T-cell (primary cell): ENCODE measurements at regions not wholly inside any gene's neighbourhood (a gene's known extent, or its start where the extent isn't known, plus 50 kb on each side); places are given as distances from the start of the nearest gene placed in this dataset.

ENCODE experiments used
- ATAC-seq, 4 experiments: fragments of 200-7000 bp in 3 of 4; fragments of 150-1000 bp in 1 of 4; cut with Tn5 transposase; replicated peaks in 1 of 4; 1 replicate in 3 of 4; 2 replicates in 1 of 4; pipeline ENCODE4 v1.10.0; 2021; ENCODE audit warnings: moderate library complexity in 3 of 4, mild to moderate bottlenecking in 2 of 4, moderate number of reproducible peaks in 1 of 4
- CTCF ChIA-PET, 2 donors: fragments of 300-600 bp; sonication (Branson Sonifier 250); formaldehyde crosslinking; loops; one replicate each; lab custom pipeline; 2022; ENCODE audit warnings: antibody characterized with exemption in 2 of 2; lab: Charles Lee
- POLR2A ChIA-PET, 2 donors: fragments of 300-600 bp; sonication (Branson Sonifier 250); formaldehyde crosslinking; loops; one replicate each; lab custom pipeline; 2022; ENCODE audit warnings: antibody characterized with exemption in 2 of 2; lab: Charles Lee
- DNase-seq, 35 experiments: peaks; one replicate each; pipeline versions ENCODE4 v3.0.0 to v3.0.0-alpha.2; 2013 to 2023
- H3K27ac ChIP-seq: one replicate; pipeline ENCODE4 v1.5.1; 2013; ENCODE audit warnings: low read length
- H3K27me3 ChIP-seq, 2 experiments: replicated peaks in 1 of 2; 1 replicate in 1 of 2; 2 replicates in 1 of 2; pipeline versions ENCODE4 v1.6.1 to v1.7.0; 2013; ENCODE audit warnings: low read length in 1 of 2, mixed read lengths in 1 of 2; ENCODE audit not compliant: control insufficient read depth in 2 of 2, insufficient read depth in 2 of 2; ENCODE audit errors: extremely low read depth in 1 of 2
- H3K36me3 ChIP-seq, 2 donors: 1 replicate in 1 of 2; 2 replicates in 1 of 2; pipeline versions ENCODE4 v1.6.1 to v1.7.0; 2013; ENCODE audit warnings: low read length in 1 of 2; ENCODE audit not compliant: control insufficient read depth in 2 of 2, insufficient read depth in 1 of 2; ENCODE audit errors: extremely low read depth in 1 of 2
- H3K4me1 ChIP-seq, 2 experiments: 1 replicate in 1 of 2; 2 replicates in 1 of 2; pipeline versions ENCODE4 v1.6.1 to v1.7.0; 2013; ENCODE audit warnings: low read length in 2 of 2, mixed read lengths in 1 of 2; ENCODE audit not compliant: insufficient read depth in 2 of 2, control insufficient read depth in 1 of 2; ENCODE audit errors: extremely low read depth in 1 of 2
- H3K4me3 ChIP-seq, 2 donors: 1 replicate in 1 of 2; 2 replicates in 1 of 2; pipeline versions ENCODE4 v1.5.1 to v1.7.0; 2013; ENCODE audit warnings: mild to moderate bottlenecking in 2 of 2, low read length in 1 of 2, moderate library complexity in 1 of 2; ENCODE audit not compliant: control insufficient read depth in 1 of 2; ENCODE audit errors: extremely low read depth in 1 of 2
- H3K9me3 ChIP-seq: 2 replicates; pipeline ENCODE4 v1.7.0; 2013
- H3K27ac Mint-ChIP-seq, 2 donors: one replicate each; pipeline ENCODE4 v1.8.0; 2020 to 2021; ENCODE audit warnings: mild to moderate bottlenecking in 2 of 2, mixed read lengths in 2 of 2
- H3K27me3 Mint-ChIP-seq, 2 donors: one replicate each; pipeline ENCODE4 v1.8.0; 2021 to 2022; ENCODE audit warnings: mixed read lengths in 2 of 2
- H3K36me3 Mint-ChIP-seq: one replicate; pipeline ENCODE4 v1.8.0; 2021; ENCODE audit warnings: mixed read lengths
- H3K4me1 Mint-ChIP-seq, 3 donors: one replicate each; pipeline ENCODE4 v1.8.0; 2020 to 2022; ENCODE audit warnings: mixed read lengths in 3 of 3, mild to moderate bottlenecking in 1 of 3
- H3K4me3 Mint-ChIP-seq, 3 donors: one replicate each; pipeline ENCODE4 v1.8.0; 2020 to 2022; ENCODE audit warnings: mild to moderate bottlenecking in 3 of 3, mixed read lengths in 3 of 3, moderate library complexity in 3 of 3
- H3K9me3 Mint-ChIP-seq, 3 donors: one replicate each; pipeline ENCODE4 v1.8.0; 2020 to 2022; ENCODE audit warnings: mixed read lengths in 3 of 3
- WGBS: methylation state at CpG from one replicate; pipeline ENCODE4 v1.1.5; 2013; ENCODE audit warnings: missing lambda C conversion rate; ENCODE audit not compliant: insufficient coverage; 5-methylcytosine and 5-hydroxymethylcytosine counted together

DNA sequence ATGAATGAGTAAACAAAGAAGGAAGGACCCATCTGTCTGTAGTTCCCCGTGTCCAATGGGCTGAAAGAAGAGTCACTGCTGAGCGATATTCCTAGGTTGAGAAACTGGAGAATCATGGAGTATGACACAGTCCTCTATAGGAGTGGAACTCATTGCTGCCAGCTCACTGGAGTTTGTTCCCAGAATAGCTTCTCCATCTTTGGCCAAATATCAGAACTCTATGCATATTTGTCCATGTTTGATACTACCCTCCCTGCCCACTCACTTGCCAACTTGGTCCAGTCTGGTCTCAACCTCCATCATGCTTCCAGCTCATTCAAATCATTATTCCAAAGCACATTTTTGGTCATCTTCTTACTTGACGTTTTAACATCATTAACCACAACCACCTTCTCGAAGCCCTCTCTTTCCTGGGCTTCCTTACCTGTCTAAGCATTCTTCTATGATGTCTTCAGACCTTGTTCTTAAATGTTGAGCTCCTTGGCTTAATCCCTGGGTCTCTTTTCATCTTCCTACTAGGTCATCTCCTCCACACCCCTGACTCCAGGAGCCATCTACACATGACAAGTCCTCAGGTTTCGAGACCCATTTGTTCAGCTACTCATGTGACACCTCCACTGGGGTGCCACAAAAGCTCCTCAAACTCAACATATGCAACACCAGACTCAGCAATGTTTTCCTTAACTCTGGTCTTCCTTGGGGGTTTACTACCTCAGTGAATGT is 221.6 kb downstream of the MYCN start:
- H3K4me3 ChIP-seq: no peak overlapping the region
- no peaks in the 10 kb centered on the region for H3K9me3 ChIP-seq
- POLR2A ChIA-PET: no interaction called here
- 61% methylated on average over 3 of the region's 5 CpGs for WGBS
- DNase-seq: no peak
- H3K4me1 ChIP-seq: no peaks in the 10 kb centered on the region
- H3K27ac ChIP-seq: no peak overlapping the region
- Mint-ChIP-seq H3K4me1 (no peaks in the 10 kb centered on the region), H3K36me3 (no peaks in the 10 kb centered on the region), H3K4me3 (no peak overlapping the region), H3K27me3 (peaks cover 0 to 5% of the 10 kb centered on the region in 2 donors), H3K27ac (no peak overlapping the region), H3K9me3 (no peaks in the 10 kb centered on the region)
- no peaks in the 10 kb centered on the region for H3K36me3 ChIP-seq
- CTCF ChIA-PET: interaction anchor here (0.5 to 0.7 kb wide), 3 partner anchors 11 to 213 kb away, joined by 3 read pairs; no protein-coding TSS in a partner anchor
- ATAC-seq: no peak
- H3K27me3 ChIP-seq: no peaks in the 10 kb centered on the region

DNA sequence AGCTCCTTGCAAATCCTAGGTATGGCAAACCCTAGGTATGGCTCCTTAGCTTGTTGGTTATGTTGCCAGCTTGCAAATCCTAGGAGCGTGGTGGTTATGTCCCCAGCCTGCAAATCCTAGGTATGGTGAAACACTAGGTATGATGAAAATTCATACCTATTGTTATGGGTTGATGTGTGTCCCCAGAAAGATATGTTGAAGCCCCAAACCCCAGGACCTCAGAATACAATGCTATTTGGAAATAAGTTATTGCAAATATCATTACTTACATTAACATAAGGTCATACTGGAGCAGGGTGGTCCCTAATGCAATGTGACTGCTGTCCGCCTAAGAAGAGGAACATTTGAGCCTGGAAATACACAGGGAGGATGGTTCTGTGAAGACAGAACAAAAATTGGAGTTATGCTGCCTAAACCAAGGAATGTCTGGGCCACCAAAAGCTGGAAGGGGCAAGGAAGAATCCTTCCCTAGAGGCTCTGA is 220.8 kb downstream of the MYCN start:
- Histone ChIP-seq H3K36me3 (no peaks in the 10 kb centered on the region), H3K4me1 (no peaks in the 10 kb centered on the region), H3K27me3 (no peaks in the 10 kb centered on the region), H3K4me3 (no peak overlapping the region), H3K27ac (no peak overlapping the region), H3K9me3 (no peaks in the 10 kb centered on the region)
- WGBS: 0% methylated on average over 1 of the region's 2 CpGs
- CTCF ChIA-PET: interaction anchor here in 1 of 2 donors (0.5 kb wide), 1 partner anchor 10 kb away, joined by 3 read pairs; no protein-coding TSS in a partner anchor
- Mint-ChIP-seq H3K4me1 (no peaks in the 10 kb centered on the region), H3K27ac (no peak overlapping the region), H3K9me3 (no peaks in the 10 kb centered on the region), H3K36me3 (no peaks in the 10 kb centered on the region), H3K4me3 (no peak overlapping the region), H3K27me3 (peaks cover 0 to 5% of the 10 kb centered on the region in 2 donors)
- POLR2A ChIA-PET: no interaction called here
- DNase-seq (no peak), ATAC-seq (no peak)

DNA sequence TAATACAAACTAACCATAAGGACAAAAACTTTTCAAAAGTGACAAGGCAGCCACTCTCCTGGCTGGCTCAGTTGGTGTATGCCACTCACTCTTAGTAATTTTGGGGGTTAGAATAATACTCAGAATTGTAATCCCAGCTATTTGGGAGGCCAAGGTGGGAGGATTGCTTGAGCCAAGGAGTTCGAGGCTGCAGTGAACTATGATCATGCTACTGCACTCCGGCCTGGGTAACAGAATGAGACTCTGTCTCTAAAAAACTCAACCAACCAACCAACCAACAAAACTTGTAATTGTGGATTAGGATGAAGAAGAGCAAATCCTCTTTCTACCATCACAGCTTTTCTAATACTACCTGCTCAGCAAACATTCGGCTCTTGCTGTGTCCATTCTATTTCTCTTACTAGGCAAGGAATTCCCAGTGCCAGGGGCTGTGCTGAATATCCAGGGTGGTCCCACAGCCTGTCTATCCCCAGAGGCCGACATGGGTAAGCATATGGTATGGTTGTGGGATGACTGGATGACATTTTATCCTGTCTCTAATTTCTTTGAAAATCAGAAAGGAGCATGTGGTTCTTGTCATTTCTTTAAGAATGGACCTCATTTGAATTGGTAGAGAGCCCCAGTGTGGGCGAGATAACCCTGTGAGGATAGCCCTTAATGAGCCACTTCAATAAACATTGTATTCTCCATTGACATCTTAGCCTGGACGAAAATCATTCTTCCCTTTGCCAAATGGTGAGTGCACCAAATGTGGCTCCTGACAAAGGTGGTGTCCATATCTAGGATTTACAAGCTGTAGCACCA is 220.1 kb downstream of the MYCN start:
- CTCF ChIA-PET: no interaction called here
- WGBS: 58% methylated on average over 2 of the region's 6 CpGs

DNA sequence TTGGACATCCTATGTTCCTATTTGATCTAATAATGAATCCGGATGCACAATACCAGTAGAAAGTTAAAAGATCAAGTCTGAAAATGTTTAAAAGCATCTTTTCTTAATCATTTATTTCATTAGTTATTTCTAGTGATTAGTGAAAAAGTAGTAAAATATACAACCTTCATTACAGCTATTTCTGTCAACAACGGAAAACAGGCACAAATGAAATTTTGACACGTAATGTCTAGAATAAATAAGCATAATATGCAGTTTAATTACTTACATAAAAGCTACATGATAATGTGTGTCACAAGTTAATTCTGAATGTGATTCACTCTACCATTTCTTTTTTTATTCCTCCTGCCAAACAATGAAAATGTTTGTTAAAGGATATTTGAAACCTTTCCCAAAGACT is 216.1 kb downstream of the MYCN start:
- H3K4me3 ChIP-seq: no peak overlapping the region
- ChIA-PET CTCF (no interaction called here), POLR2A (no interaction called here)
- no peaks in the 10 kb centered on the region for H3K36me3 ChIP-seq
- Mint-ChIP-seq H3K4me3 (no peak overlapping the region), H3K36me3 (no peaks in the 10 kb centered on the region), H3K4me1 (no peaks in the 10 kb centered on the region), H3K27me3 (peaks cover 1 to 7% of the 10 kb centered on the region in 2 donors), H3K27ac (no peak overlapping the region), H3K9me3 (peaks cover 0 to 3% (median 0%) of the 10 kb centered on the region in 3 donors)
- H3K27ac ChIP-seq: no peak overlapping the region
- ATAC-seq: no peak
- no peaks in the 10 kb centered on the region for H3K4me1 ChIP-seq
- WGBS: no CpG with 5 or more reads among the region's 3 CpGs
- DNase-seq: no peak
- H3K27me3 ChIP-seq: peaks cover 0 to 5% of the 10 kb centered on the region in 2 experiments
- H3K9me3 ChIP-seq: no peaks in the 10 kb centered on the region

More for the DNA sequence above, 220.1 kb downstream of the MYCN start:
- DNase-seq (no peak), ATAC-seq (no peak)
- Mint-ChIP-seq H3K4me1 (no peaks in the 10 kb centered on the region), H3K27me3 (peaks cover under 1 to 9% of the 10 kb centered on the region in 2 donors), H3K4me3 (no peak overlapping the region), H3K9me3 (no peaks in the 10 kb centered on the region), H3K27ac (no peak overlapping the region), H3K36me3 (no peaks in the 10 kb centered on the region)
- no peaks in the 10 kb centered on the region for H3K9me3 ChIP-seq
- H3K36me3 ChIP-seq: no peaks in the 10 kb centered on the region
- H3K4me1 ChIP-seq: no peaks in the 10 kb centered on the region
- H3K4me3 ChIP-seq: no peak overlapping the region
- no peak overlapping the region for H3K27ac ChIP-seq
- peaks cover 0 to 2% of the 10 kb centered on the region in 2 experiments for H3K27me3 ChIP-seq
- POLR2A ChIA-PET: no interaction called here

DNA sequence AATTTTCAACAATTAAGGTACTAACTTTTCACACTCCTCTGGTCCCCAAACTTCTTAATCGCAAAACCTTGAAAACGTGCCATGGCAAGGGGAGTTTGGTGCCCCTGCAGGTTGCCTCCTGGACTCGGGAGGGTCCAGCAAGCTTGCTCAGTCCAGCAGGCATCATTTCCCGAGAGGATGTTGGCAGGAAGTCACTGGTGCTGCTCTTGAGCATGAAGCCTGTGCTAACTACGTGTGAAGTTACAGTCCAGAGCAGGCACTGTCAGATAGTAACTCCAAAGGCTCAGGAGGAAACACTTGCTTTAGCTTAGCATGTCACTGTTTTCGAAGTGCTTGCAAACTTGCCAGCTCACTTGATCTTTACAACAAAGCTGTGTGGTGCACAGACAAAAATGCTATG is 215.4 kb downstream of the MYCN start:
- CTCF ChIA-PET: interaction anchor here in 1 of 2 donors (0.6 kb wide), 1 partner anchor 43 kb away, joined by 3 read pairs; no protein-coding TSS in a partner anchor
- Mint-ChIP-seq H3K36me3 (no peaks in the 10 kb centered on the region), H3K27ac (no peak overlapping the region), H3K27me3 (peaks cover 1 to 7% of the 10 kb centered on the region in 2 donors), H3K4me3 (no peak overlapping the region), H3K9me3 (peaks cover 0 to 3% (median 0%) of the 10 kb centered on the region in 3 donors), H3K4me1 (no peaks in the 10 kb centered on the region)
- Histone ChIP-seq H3K4me3 (no peak overlapping the region), H3K27ac (no peak overlapping the region), H3K27me3 (peaks cover 0 to 5% of the 10 kb centered on the region in 2 experiments), H3K36me3 (no peaks in the 10 kb centered on the region), H3K4me1 (no peaks in the 10 kb centered on the region), H3K9me3 (no peaks in the 10 kb centered on the region)
- 48% methylated on average over 6 of the region's 6 CpGs for WGBS
- POLR2A ChIA-PET: interaction anchor here in 1 of 2 donors (0.6 kb wide), 1 partner anchor 125 kb away, joined by 3 read pairs; no protein-coding TSS in a partner anchor
- ATAC-seq: no peak
- no peak for DNase-seq

DNA sequence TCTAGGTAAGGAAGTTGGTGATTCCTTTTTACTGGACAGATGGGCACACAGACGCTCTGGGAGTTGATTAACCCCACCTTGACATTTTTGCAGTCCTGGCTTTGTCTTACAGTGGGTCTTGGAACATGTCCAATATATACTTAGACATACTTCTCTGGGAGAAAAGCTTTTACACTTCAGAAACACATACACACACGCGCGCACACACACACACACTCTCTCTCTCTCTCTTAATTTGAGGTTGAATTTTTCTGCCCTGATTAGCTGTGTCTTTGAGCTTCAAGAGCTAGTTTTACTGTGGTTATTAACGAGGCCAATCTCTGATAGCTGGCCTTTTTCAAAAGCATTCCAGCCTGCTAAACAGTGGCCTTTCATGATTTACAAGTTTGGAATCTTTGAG is 215.0 kb downstream of the MYCN start:
- Histone ChIP-seq H3K27ac (no peak overlapping the region), H3K4me1 (no peaks in the 10 kb centered on the region), H3K27me3 (peaks cover 0 to 5% of the 10 kb centered on the region in 2 experiments), H3K4me3 (no peak overlapping the region), H3K9me3 (no peaks in the 10 kb centered on the region), H3K36me3 (no peaks in the 10 kb centered on the region)
- H3K27ac Mint-ChIP-seq: no peak overlapping the region
- H3K4me3 Mint-ChIP-seq: no peak overlapping the region
- POLR2A ChIA-PET: interaction anchor here in 1 of 2 donors (0.6 kb wide), 1 partner anchor 125 kb away, joined by 3 read pairs; no protein-coding TSS in a partner anchor
- H3K27me3 Mint-ChIP-seq: peaks cover 1 to 7% of the 10 kb centered on the region in 2 donors
- ATAC-seq (no peak), DNase-seq (no peak)
- CTCF ChIA-PET: interaction anchor here in 1 of 2 donors (0.6 kb wide), 1 partner anchor 43 kb away, joined by 3 read pairs; no protein-coding TSS in a partner anchor
- H3K9me3 Mint-ChIP-seq: peaks cover 0 to 3% (median 0%) of the 10 kb centered on the region in 3 donors
- H3K4me1 Mint-ChIP-seq: no peaks in the 10 kb centered on the region
- H3K36me3 Mint-ChIP-seq: no peaks in the 10 kb centered on the region
- 100% methylated on average over 2 of the region's 5 CpGs for WGBS
